ENCODE measurements at regions not wholly inside any gene's neighbourhood (a gene's known extent, or its start where the extent isn't known, plus 50 kb on each side); places are given as distances from the start of the nearest gene placed in this dataset.

- no peak for TF ChIP-seq CTCF (tag by site-specific recombination; IDR thresholded peaks at IDR 0.05)
- TF ChIP-seq ZBTB20 (tag by site-specific recombination; IDR thresholded peaks at IDR 0.05) = no peak
Observed at GRCh38 chr3:159187232-159187631, 385.4 kb downstream of the MFSD1 start.

Data from HEK293 (cell line).